Mononuclear cell (primary cell): ENCODE measurements at regions not wholly inside any gene's neighbourhood (a gene's known extent, or its start where the extent isn't known, plus 50 kb on each side); places are given as distances from the start of the nearest gene placed in this dataset.
"Not testable (repeated sequence)": the region's sequence is repeated elsewhere in the genome, so short reads cannot be mapped to it uniquely, and the experiment has no call there.

Experiments
- H3K27me3 ChIP-seq: 2 replicates; pipeline ENCODE4 v1.6.0; 2011; ENCODE audit warnings: low read length, control low read depth; ENCODE audit not compliant: insufficient read depth
- H3K4me1 ChIP-seq: 2 replicates; pipeline ENCODE4 v1.5.1; 2011; ENCODE audit warnings: mild to moderate bottlenecking, low read length, control low read depth; ENCODE audit not compliant: insufficient read depth
- H3K4me3 ChIP-seq: 2 replicates; pipeline ENCODE4 v1.5.1; 2011; ENCODE audit warnings: mild to moderate bottlenecking, low read length, moderate library complexity
- H3K9me3 ChIP-seq: 2 replicates; pipeline ENCODE4 v1.5.1; 2011; ENCODE audit warnings: low read depth, mild to moderate bottlenecking, control low read depth, low read length

GRCh38 chr15:60152386-60152785, 148.3 kb downstream of the FOXB1 start:
- Histone ChIP-seq H3K9me3 (no peaks in the 10 kb centered on the region), H3K4me3 (no peak overlapping the region), H3K27me3 (peaks cover 5% of the 10 kb centered on the region), H3K4me1 (no peaks in the 10 kb centered on the region)

- Histone ChIP-seq H3K4me3 (no peak overlapping the region), H3K9me3 (no peaks in the 10 kb centered on the region), H3K4me1 (no peaks in the 10 kb centered on the region), H3K27me3 (peaks cover 5% of the 10 kb centered on the region)
Observed at GRCh38 chr15:60154764-60155325, 150.7 kb downstream of the FOXB1 start.

DNA sequence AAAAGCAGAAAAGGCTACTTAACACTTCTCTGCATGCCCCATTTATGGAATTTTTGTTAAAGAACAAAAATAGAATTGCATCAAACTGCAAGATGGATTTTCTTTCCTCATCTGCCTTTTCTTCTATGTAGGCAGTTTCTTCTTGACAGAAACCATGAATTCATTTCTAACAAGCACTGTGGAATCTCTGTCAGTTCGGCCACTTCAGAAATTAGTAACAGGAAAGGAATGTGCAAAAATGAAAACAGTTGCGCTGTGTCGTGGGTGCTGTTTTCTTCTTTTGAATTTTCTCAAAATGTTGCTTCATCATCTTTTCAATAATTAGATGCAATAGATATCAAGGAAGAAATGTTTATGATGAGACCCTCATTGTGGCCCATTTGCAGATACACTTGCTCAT, 151.6 kb downstream of the FOXB1 start:
- Histone ChIP-seq H3K9me3 (no peaks in the 10 kb centered on the region), H3K4me3 (no peak overlapping the region), H3K27me3 (peaks cover under 1% of the 10 kb centered on the region), H3K4me1 (no peaks in the 10 kb centered on the region)

- no peaks in the 10 kb centered on the region for H3K4me1 ChIP-seq
- H3K4me3 ChIP-seq = no peak overlapping the region
- H3K9me3 ChIP-seq = no peaks in the 10 kb centered on the region
- H3K27me3 ChIP-seq = no peaks in the 10 kb centered on the region
Observed at GRCh38 chr15:60160909-60161308, 156.8 kb downstream of the FOXB1 start.

DNA sequence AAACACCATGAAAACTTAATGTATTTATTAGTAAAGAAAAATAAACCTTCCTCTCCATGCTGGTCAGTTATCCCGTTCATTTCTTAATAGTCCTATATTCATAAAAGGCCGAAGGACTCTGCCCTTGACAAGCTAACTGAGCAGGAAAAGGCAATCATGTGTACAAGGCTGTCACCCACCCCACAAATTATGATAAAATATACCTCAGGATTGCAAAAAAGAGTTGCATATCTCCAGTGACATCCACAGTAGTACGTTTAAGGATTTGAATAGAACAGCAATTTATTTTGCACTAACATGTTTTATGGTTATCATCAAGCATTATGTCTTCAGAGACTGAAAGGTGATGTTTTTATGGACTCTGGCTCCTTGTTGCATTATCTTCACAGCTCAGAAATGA, 157.6 kb downstream of the FOXB1 start:
- H3K4me3 ChIP-seq = no peak overlapping the region

DNA sequence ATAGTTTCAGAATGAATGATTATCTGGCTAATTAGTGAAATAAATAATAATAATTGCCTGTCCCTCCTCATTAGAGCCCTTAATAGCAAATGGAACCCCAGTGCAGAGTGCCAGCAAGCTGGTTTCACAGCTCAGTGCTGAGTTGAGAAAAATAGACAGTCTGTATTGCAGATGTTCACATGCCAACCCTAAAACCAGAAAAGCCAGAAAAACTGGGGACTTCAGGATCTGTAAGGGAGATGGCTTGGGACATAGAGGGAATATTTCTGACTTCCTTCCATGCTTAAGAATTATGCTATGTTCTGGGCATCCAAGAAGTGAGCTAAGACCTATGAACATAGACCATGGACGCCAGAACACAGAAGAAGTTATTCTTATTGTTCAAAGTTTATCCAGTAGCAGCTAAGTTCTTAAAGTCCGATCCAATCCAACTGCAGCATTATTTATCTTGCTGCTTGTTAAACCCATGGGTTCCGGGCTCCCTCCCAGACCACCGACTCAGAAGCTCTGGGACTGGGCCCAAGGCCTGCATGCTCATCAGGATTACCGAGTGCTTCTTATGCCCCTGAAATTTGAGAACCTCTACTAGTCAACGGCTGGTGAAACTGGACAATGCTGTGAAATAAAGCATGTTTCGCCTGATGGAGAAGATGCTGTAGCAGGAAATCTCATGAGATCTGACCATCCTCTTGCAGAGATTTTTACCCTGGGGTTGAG, 158.3 kb downstream of the FOXB1 start:
- H3K27me3 ChIP-seq = no peaks in the 10 kb centered on the region
- no peaks in the 10 kb centered on the region for H3K4me1 ChIP-seq
- no peaks in the 10 kb centered on the region for H3K9me3 ChIP-seq
- no peak overlapping the region for H3K4me3 ChIP-seq

More for the DNA sequence above, 157.6 kb downstream of the FOXB1 start:
- Histone ChIP-seq H3K4me1 (no peaks in the 10 kb centered on the region), H3K27me3 (no peaks in the 10 kb centered on the region), H3K9me3 (no peaks in the 10 kb centered on the region)

- H3K27me3 ChIP-seq = no peaks in the 10 kb centered on the region
- no peak overlapping the region for H3K4me3 ChIP-seq
- no peaks in the 10 kb centered on the region for H3K4me1 ChIP-seq
- H3K9me3 ChIP-seq = no peaks in the 10 kb centered on the region
Observed at GRCh38 chr15:60162968-60163355, 158.9 kb downstream of the FOXB1 start.

- H3K4me3 ChIP-seq = no peak overlapping the region
- no peaks in the 10 kb centered on the region for H3K27me3 ChIP-seq
- no peaks in the 10 kb centered on the region for H3K4me1 ChIP-seq
- no peaks in the 10 kb centered on the region for H3K9me3 ChIP-seq
Observed at GRCh38 chr15:60165111-60165510, 161.0 kb downstream of the FOXB1 start.

DNA sequence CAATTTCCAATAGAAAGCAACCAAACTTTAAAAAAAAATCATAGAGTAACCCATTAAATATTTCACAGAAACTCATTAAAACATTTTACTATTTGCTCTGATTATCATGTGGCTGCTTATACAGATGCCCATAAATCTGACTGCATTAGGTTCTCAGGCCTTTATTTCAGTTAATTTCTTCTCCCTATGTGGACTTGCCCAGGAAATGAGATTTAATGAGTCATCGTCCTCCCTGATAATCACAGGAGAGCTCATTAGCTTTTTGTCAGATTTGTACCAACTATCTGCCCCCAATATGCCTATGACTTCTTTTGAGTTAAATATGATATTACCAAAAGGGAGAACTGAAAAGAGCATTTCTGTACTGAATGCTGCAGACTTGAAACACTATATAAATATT, 168.0 kb downstream of the FOXB1 start:
- no peaks in the 10 kb centered on the region for H3K27me3 ChIP-seq
- H3K9me3 ChIP-seq = no peaks in the 10 kb centered on the region
- H3K4me3 ChIP-seq = no peak overlapping the region
- no peaks in the 10 kb centered on the region for H3K4me1 ChIP-seq

- no peaks in the 10 kb centered on the region for H3K4me1 ChIP-seq
- no peak overlapping the region for H3K4me3 ChIP-seq
- H3K9me3 ChIP-seq = no peaks in the 10 kb centered on the region
- peaks cover 2% of the 10 kb centered on the region for H3K27me3 ChIP-seq
Observed at GRCh38 chr15:60179786-60180391, 175.8 kb downstream of the FOXB1 start.

- not testable (repeated sequence) for H3K4me1 ChIP-seq, H3K9me3 ChIP-seq, H3K27me3 ChIP-seq, H3K4me3 ChIP-seq
Observed at GRCh38 chr15:60181957-60182356, 177.8 kb downstream of the FOXB1 start.

DNA sequence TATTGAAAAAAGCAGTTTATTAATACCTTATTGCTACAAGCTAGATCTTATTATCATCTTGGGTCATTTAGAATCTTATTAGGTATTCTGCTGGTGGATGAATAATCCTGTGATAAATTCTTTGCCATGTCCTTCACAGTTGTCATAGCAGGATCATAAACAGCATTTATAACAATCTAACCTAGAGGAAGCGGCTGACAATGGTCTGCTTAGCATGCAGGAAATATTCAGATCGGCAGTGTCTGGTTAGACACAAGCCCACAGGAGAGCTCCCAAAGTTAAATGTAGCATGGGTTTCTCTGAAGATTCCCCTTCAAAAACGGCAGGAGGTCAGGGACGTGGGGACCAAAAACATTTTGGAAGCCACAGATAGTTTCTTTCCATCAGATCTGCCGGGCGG, 179.3 kb downstream of the FOXB1 start:
- H3K4me1 ChIP-seq = no peaks in the 10 kb centered on the region
- peaks cover 2% of the 10 kb centered on the region for H3K27me3 ChIP-seq
- H3K9me3 ChIP-seq = no peaks in the 10 kb centered on the region
- H3K4me3 ChIP-seq = no peak overlapping the region

GRCh38 chr15:60184579-60184978, 180.5 kb downstream of the FOXB1 start:
- H3K4me1 ChIP-seq = no peaks in the 10 kb centered on the region
- H3K27me3 ChIP-seq = peaks cover 2% of the 10 kb centered on the region
- H3K4me3 ChIP-seq = no peak overlapping the region
- H3K9me3 ChIP-seq = no peaks in the 10 kb centered on the region

- Histone ChIP-seq H3K4me3 (no peak overlapping the region), H3K4me1 (no peaks in the 10 kb centered on the region), H3K9me3 (no peaks in the 10 kb centered on the region), H3K27me3 (no peaks in the 10 kb centered on the region)
Observed at GRCh38 chr15:60191016-60191415, 186.9 kb downstream of the FOXB1 start.

DNA sequence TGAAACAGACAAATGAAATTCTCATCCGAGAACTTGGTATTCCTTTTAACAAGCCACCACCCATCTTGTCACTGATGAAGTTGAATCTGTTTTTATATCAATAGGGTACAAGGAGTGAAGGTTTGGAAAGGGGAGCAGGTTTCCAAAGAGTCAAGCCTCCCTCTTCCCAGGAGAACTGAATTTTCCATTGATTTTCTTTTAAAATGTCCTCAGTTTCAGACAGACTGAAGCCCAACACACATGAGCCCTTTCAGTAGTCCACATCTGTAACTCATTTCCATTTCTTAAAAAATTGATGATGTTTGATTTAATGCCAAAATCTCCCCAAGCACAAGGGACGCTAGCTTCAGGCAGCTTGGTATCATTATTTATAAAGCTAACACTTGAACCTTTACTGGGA, 187.7 kb downstream of the FOXB1 start:
- no peaks in the 10 kb centered on the region for H3K4me1 ChIP-seq
- peaks cover 5% of the 10 kb centered on the region for H3K27me3 ChIP-seq
- no peak overlapping the region for H3K4me3 ChIP-seq
- H3K9me3 ChIP-seq = no peaks in the 10 kb centered on the region

DNA sequence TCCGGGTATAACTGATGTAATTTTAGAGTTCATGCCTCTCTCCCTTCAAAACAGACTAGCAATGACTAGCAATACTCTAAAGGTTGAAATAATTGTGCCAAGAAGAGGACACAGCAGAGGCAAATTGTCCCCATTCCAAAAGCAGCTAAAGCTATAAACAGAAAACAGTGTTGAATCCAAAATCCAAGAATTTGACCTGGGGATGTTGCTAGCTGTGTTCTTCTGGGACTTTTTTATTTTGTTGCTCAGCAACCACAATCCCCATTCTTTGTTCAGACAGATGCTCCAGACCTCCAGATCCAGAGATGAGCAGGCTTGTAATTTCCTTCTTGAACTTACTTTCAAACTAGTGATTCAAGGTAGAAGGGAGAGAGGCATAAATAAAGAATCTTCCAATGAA, 191.5 kb downstream of the FOXB1 start:
- Histone ChIP-seq H3K4me1 (no peaks in the 10 kb centered on the region), H3K9me3 (no peaks in the 10 kb centered on the region), H3K4me3 (no peak overlapping the region), H3K27me3 (peaks cover 27% of the 10 kb centered on the region)
